ENCODE measurements at regions not wholly inside any gene's neighbourhood (a gene's known extent, or its start where the extent isn't known, plus 50 kb on each side); places are given as distances from the start of the nearest gene placed in this dataset.

DNA sequence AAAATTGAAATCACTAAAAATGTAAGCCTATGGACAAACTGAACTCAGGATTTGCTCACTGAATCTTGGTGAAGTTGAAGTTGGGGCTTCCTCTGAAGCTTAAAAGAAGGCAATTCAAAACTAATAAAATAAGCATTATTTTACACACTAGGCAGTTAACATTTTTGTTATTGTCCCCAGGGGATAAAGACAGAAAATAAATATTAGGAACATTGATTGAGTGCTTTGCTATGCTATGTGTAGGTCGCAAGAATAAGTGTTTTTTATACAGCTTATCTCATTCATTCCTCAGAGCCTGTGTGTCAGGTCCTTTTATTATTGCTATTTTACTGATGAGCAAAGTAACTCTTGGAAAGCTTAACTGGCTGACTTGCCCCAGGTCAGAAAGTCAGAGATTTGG lies 82.2 kb downstream of the ZNF608 start:
- ATAC-seq (no peak), DNase-seq (no peak)
- Mint-ChIP-seq H3K27me3 (peaks cover 19% of the 10 kb centered on the region), H3K36me3 (ENCODE audit: low read depth) (no peaks in the 10 kb centered on the region), H3K4me3 (no peak overlapping the region), H3K4me1 (ENCODE audit: low read depth) (no peaks in the 10 kb centered on the region), H3K27ac (no peak overlapping the region), H3K9me3 (no peaks in the 10 kb centered on the region)
- intact Hi-C loops (cut with micrococcal nuclease), result no loop called here
- ChIA-PET CTCF (no interaction called here), POLR2A (no interaction called here)
- TF ChIP-seq, protein P1, sequence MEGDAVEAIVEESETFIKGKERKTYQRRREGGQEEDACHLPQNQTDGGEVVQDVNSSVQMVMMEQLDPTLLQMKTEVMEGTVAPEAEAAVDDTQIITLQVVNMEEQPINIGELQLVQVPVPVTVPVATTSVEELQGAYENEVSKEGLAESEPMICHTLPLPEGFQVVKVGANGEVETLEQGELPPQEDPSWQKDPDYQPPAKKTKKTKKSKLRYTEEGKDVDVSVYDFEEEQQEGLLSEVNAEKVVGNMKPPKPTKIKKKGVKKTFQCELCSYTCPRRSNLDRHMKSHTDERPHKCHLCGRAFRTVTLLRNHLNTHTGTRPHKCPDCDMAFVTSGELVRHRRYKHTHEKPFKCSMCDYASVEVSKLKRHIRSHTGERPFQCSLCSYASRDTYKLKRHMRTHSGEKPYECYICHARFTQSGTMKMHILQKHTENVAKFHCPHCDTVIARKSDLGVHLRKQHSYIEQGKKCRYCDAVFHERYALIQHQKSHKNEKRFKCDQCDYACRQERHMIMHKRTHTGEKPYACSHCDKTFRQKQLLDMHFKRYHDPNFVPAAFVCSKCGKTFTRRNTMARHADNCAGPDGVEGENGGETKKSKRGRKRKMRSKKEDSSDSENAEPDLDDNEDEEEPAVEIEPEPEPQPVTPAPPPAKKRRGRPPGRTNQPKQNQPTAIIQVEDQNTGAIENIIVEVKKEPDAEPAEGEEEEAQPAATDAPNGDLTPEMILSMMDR (IDR thresholded peaks at IDR 0.05), result no peak

DNA sequence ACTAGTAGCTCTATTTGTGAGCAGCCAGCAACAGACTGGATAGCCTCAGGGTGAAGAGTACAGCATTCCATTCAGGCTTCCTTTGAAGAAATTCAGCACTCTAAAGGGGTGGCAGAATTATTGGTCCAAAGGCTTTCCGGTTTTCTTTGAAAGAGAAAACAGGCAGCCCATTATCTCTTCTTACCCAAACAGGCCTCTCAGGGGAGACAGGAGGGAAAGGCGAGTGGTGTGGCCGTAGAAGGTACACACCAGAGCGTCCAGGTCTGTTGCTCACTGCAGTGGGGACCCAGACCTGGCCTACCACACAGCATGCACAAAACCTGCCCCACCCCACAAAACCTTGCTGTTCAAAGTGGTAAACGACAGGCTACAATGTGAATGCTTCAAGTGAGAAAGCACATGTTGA lies 83.3 kb downstream of the ZNF608 start:
- Mint-ChIP-seq H3K4me1 (ENCODE audit: low read depth) (no peaks in the 10 kb centered on the region), H3K4me3 (no peak overlapping the region), H3K27ac (no peak overlapping the region), H3K27me3 (peaks cover 22% of the 10 kb centered on the region), H3K36me3 (ENCODE audit: low read depth) (no peaks in the 10 kb centered on the region), H3K9me3 (no peaks in the 10 kb centered on the region)
- intact Hi-C loops (cut with micrococcal nuclease), result no loop called here
- DNase-seq (no peak), ATAC-seq (no peak)
- TF ChIP-seq, protein P1 (IDR thresholded peaks at IDR 0.05), result no peak
- ChIA-PET CTCF (no interaction called here), POLR2A (interaction anchor here (0.8 kb wide), 1 partner anchor 1606 kb away, joined by 3 read pairs; no protein-coding TSS in a partner anchor)

DNA sequence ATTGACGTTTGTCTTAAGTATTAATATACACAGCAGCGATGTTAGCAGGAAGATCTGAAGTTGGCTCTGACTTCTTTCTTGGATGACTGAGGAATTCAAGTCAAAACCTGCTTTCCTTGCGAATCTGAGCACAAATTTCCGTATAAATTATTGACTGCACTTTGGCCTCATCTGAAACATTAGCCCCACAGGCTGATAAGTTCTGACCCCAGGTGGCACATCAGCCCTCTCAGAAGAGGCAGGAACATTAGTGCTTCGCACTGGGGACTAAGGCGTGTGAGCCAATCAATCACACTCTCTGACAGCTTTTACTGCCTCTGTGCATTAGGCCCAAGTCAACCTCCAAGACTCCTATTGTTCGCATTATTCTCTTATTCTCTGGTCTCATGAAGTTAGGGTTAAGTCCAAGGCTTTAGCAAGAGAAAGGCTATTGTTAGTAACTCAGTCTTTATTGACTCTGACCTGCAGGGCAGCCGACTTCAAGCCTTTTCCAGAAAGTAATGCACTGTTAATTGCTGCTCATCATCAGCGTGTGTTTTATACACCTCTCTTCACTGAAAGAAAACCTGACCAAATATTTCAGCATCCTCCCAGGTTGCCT lies 84.2 kb downstream of the ZNF608 start:
- CTCF ChIA-PET, result no interaction called here
- POLR2A ChIA-PET, result no interaction called here

DNA sequence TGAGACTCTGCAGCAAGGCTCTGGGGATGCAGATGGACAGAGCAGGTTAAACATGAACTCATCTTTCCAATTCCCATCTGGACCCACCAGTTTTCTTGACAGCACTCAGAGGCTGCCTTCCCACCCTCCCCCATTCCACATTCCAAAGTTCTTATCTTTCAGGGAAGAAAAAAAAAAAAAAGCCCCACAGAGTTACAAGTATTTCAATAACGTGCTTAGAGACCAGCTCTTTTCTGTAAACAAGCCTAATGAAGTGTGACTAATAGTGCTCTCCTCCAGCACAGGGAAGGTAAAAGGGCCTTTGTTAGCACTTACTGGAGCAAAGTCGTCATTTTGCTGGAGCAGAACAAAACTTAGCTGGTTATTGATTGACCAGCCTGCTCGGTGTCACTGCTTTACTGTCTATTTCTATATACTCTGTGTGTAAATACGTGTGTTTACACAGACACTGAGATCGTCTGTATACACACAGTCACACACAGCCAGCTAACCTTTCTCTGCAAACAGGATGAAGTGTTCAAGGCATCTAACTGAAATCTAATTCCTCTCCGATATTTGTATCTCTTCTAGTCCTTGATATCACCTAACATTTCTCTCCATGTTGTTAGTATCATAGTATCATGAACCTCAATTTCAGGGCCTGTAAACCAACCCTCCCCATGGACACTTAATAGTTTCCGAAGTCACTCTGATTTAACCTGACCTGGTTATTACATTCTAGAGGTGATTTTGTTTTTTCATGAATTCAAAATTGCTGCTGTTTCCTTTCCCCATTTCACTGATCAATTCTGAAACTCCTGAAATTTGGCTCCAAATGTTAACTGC lies 84.9 kb downstream of the ZNF608 start:
- CTCF ChIA-PET, result no interaction called here
- no peak for ATAC-seq
- POLR2A ChIA-PET, result interaction anchor here (0.5 kb wide), 1 partner anchor 37 kb away, joined by 3 read pairs; no protein-coding TSS in a partner anchor

More for the DNA sequence above, 84.2 kb downstream of the ZNF608 start:
- H3K27me3 Mint-ChIP-seq, result peaks cover 24% of the 10 kb centered on the region
- H3K4me1 Mint-ChIP-seq (ENCODE audit: low read depth), result no peaks in the 10 kb centered on the region
- no peaks in the 10 kb centered on the region for H3K36me3 Mint-ChIP-seq (ENCODE audit: low read depth)
- no peak overlapping the region for H3K27ac Mint-ChIP-seq
- intact Hi-C loops (cut with micrococcal nuclease), result no loop called here
- TF ChIP-seq, protein P1 (IDR thresholded peaks at IDR 0.05), result no peak
- DNase-seq (no peak), ATAC-seq (no peak)
- no peaks in the 10 kb centered on the region for H3K9me3 Mint-ChIP-seq
- no peak overlapping the region for H3K4me3 Mint-ChIP-seq

More for the DNA sequence above, 84.9 kb downstream of the ZNF608 start:
- no peak overlapping the region for H3K4me3 Mint-ChIP-seq
- H3K27ac Mint-ChIP-seq, result no peak overlapping the region
- no peaks in the 10 kb centered on the region for H3K9me3 Mint-ChIP-seq
- no peak for DNase-seq
- no peaks in the 10 kb centered on the region for H3K4me1 Mint-ChIP-seq (ENCODE audit: low read depth)
- no peaks in the 10 kb centered on the region for H3K36me3 Mint-ChIP-seq (ENCODE audit: low read depth)
- TF ChIP-seq, protein P1 (IDR thresholded peaks at IDR 0.05), result no peak
- intact Hi-C loops (cut with micrococcal nuclease), result no loop called here
- H3K27me3 Mint-ChIP-seq, result peaks cover 24% of the 10 kb centered on the region
